Endothelial cell of umbilical vein (primary cell): ENCODE measurements at regions not wholly inside any gene's neighbourhood (a gene's known extent, or its start where the extent isn't known, plus 50 kb on each side); places are given as distances from the start of the nearest gene placed in this dataset.

Source experiments
- EZH2 ChIP-seq: IDR thresholded peaks from 2 replicates; pipeline ENCODE4 v1.6.1; 2012; ENCODE audit warnings: borderline replicate concordance, low read depth, mild to moderate bottlenecking, moderate library complexity, low read length, inconsistent platforms; ENCODE audit not compliant: severe bottlenecking
- TF ChIP-seq, protein P1 (sequence below), 2 donors: IDR thresholded peaks; 1 replicate in 1 of 2; 2 replicates in 1 of 2; pipeline ENCODE4 v1.5.1; 2011; ENCODE audit warnings: low read length in 2 of 2, mild to moderate bottlenecking in 2 of 2, moderate library complexity in 2 of 2, control low read depth in 1 of 2, inconsistent platforms in 1 of 2, low read depth in 1 of 2; ENCODE audit not compliant: insufficient read depth in 1 of 2; ENCODE audit errors: extremely low read depth in 1 of 2

DNA sequence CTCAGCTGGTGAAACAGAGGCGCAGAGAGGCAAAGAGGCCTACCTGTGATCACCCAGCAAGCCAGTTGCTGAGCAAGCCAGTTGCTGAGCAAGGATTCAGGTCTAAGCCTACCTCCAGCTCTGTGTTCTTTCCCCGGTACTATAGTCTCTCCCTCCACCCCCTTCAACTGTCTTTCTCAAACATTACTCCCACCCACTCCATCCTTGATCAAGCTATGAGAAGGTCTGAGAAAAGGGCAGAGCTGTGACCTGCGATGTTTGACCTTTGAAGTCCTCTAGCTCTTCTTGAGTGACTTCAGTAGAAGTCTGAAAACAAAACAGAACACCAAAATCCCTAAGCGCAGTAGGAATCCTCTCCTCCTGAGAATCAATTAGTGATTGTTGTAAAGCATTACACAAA, 665.2 kb upstream of the ID2 start:
- TF ChIP-seq EZH2 = no peak
- TF ChIP-seq, protein P1, sequence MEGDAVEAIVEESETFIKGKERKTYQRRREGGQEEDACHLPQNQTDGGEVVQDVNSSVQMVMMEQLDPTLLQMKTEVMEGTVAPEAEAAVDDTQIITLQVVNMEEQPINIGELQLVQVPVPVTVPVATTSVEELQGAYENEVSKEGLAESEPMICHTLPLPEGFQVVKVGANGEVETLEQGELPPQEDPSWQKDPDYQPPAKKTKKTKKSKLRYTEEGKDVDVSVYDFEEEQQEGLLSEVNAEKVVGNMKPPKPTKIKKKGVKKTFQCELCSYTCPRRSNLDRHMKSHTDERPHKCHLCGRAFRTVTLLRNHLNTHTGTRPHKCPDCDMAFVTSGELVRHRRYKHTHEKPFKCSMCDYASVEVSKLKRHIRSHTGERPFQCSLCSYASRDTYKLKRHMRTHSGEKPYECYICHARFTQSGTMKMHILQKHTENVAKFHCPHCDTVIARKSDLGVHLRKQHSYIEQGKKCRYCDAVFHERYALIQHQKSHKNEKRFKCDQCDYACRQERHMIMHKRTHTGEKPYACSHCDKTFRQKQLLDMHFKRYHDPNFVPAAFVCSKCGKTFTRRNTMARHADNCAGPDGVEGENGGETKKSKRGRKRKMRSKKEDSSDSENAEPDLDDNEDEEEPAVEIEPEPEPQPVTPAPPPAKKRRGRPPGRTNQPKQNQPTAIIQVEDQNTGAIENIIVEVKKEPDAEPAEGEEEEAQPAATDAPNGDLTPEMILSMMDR (IDR thresholded peaks at IDR 0.05; ENCODE audit: extremely low read depth in 1 of 2, insufficient read depth in 1 of 2, low read depth in 1 of 2, low read length in 2 of 2) = no peak
